ENCODE measurements at regions not wholly inside any gene's neighbourhood (a gene's known extent, or its start where the extent isn't known, plus 50 kb on each side); places are given as distances from the start of the nearest gene placed in this dataset.

GRCh38 chr12:90327793-90328743 lies 619.4 kb upstream of the ATP2B1 start:
- no peaks in the 10 kb centered on the region for H3K9me2 ChIP-seq (replicated peaks; ENCODE audit: insufficient read depth, low read length)
- no peak overlapping the region for H3K9ac ChIP-seq (ENCODE audit: low read length)
- no peaks in the 10 kb centered on the region for H3F3A ChIP-seq (ENCODE audit: insufficient read depth)
- no peaks in the 10 kb centered on the region for H3K36me3 ChIP-seq (ENCODE audit: low read length)
- H2AFZ ChIP-seq (ENCODE audit: low read depth, low read length, severe bottlenecking) = no peak overlapping the region
- H3K9me3 ChIP-seq (ENCODE audit: insufficient read depth, low read length) = no peaks in the 10 kb centered on the region
- no peak overlapping the region for H3K4me2 ChIP-seq (ENCODE audit: low read depth, low read length, poor library complexity, severe bottlenecking)
- H3K27me3 ChIP-seq (ENCODE audit: low read length) = no peaks in the 10 kb centered on the region
- no peak overlapping the region for H3K4me3 ChIP-seq (ENCODE audit: insufficient read depth, low read length, poor library complexity, severe bottlenecking)
- H3K79me2 ChIP-seq (ENCODE audit: insufficient read depth, low read length) = no peaks in the 10 kb centered on the region
- H3K27ac ChIP-seq (ENCODE audit: low read depth, low read length) = no peak overlapping the region
- no peaks in the 10 kb centered on the region for H4K20me1 ChIP-seq (ENCODE audit: low read depth, low read length)
- no peak for TF ChIP-seq EZH2phosphoT487 (conservative IDR thresholded peaks at IDR 0.05; ENCODE audit: low read length)
- TF ChIP-seq CTCF (IDR thresholded peaks at IDR 0.05; ENCODE audit: insufficient read depth, low read length, poor library complexity, severe bottlenecking) = no peak

- H3K4me2 ChIP-seq (ENCODE audit: low read depth, low read length, poor library complexity, severe bottlenecking) = no peak overlapping the region
- H3K9me3 ChIP-seq (ENCODE audit: insufficient read depth, low read length) = no peaks in the 10 kb centered on the region
- H3K9me2 ChIP-seq (replicated peaks; ENCODE audit: insufficient read depth, low read length) = no peaks in the 10 kb centered on the region
- H3K36me3 ChIP-seq (ENCODE audit: low read length) = no peaks in the 10 kb centered on the region
- H3K79me2 ChIP-seq (ENCODE audit: insufficient read depth, low read length) = no peaks in the 10 kb centered on the region
- TF ChIP-seq CTCF (IDR thresholded peaks at IDR 0.05; ENCODE audit: insufficient read depth, low read length, poor library complexity, severe bottlenecking) (no peak), EZH2phosphoT487 (conservative IDR thresholded peaks at IDR 0.05; ENCODE audit: low read length) (no peak)
- no peaks in the 10 kb centered on the region for H3K27me3 ChIP-seq (ENCODE audit: low read length)
- no peaks in the 10 kb centered on the region for H4K20me1 ChIP-seq (ENCODE audit: low read depth, low read length)
- H3F3A ChIP-seq (ENCODE audit: insufficient read depth) = no peaks in the 10 kb centered on the region
- no peak overlapping the region for H3K27ac ChIP-seq (ENCODE audit: low read depth, low read length)
- no peak overlapping the region for H3K4me3 ChIP-seq (ENCODE audit: insufficient read depth, low read length, poor library complexity, severe bottlenecking)
- no peak overlapping the region for H3K9ac ChIP-seq (ENCODE audit: low read length)
- no peak overlapping the region for H2AFZ ChIP-seq (ENCODE audit: low read depth, low read length, severe bottlenecking)
Measured at GRCh38 chr12:90323217-90323616, 614.6 kb upstream of the ATP2B1 start.

GRCh38 chr12:90322006-90322405 lies 613.4 kb upstream of the ATP2B1 start:
- no peak overlapping the region for H3K9ac ChIP-seq (ENCODE audit: low read length)
- H4K20me1 ChIP-seq (ENCODE audit: low read depth, low read length) = no peaks in the 10 kb centered on the region
- no peak overlapping the region for H3K4me3 ChIP-seq (ENCODE audit: insufficient read depth, low read length, poor library complexity, severe bottlenecking)
- H3K79me2 ChIP-seq (ENCODE audit: insufficient read depth, low read length) = no peaks in the 10 kb centered on the region
- no peak overlapping the region for H3K4me2 ChIP-seq (ENCODE audit: low read depth, low read length, poor library complexity, severe bottlenecking)
- H3K36me3 ChIP-seq (ENCODE audit: low read length) = no peaks in the 10 kb centered on the region
- no peaks in the 10 kb centered on the region for H3F3A ChIP-seq (ENCODE audit: insufficient read depth)
- TF ChIP-seq CTCF (IDR thresholded peaks at IDR 0.05; ENCODE audit: insufficient read depth, low read length, poor library complexity, severe bottlenecking) (no peak), EZH2phosphoT487 (conservative IDR thresholded peaks at IDR 0.05; ENCODE audit: low read length) (no peak)
- H2AFZ ChIP-seq (ENCODE audit: low read depth, low read length, severe bottlenecking) = no peak overlapping the region
- no peaks in the 10 kb centered on the region for H3K9me2 ChIP-seq (replicated peaks; ENCODE audit: insufficient read depth, low read length)
- H3K27ac ChIP-seq (ENCODE audit: low read depth, low read length) = no peak overlapping the region
- no peaks in the 10 kb centered on the region for H3K9me3 ChIP-seq (ENCODE audit: insufficient read depth, low read length)
- H3K27me3 ChIP-seq (ENCODE audit: low read length) = no peaks in the 10 kb centered on the region
